ENCODE measurements at regions not wholly inside any gene's neighbourhood (a gene's known extent, or its start where the extent isn't known, plus 50 kb on each side); places are given as distances from the start of the nearest gene placed in this dataset.
"Not testable (repeated sequence)": the region's sequence is repeated elsewhere in the genome, so short reads cannot be mapped to it uniquely, and the experiment has no call there.

- DNase-seq, result not testable (repeated sequence)
Observed at GRCh38 chr5:93213111-93213794, 367.8 kb downstream of the NR2F1-AS1 start.

GRCh38 chr5:93209476-93209875, 371.5 kb downstream of the NR2F1-AS1 start:
- DNase-seq, result no peak

GRCh38 chr5:93208141-93208751, 372.8 kb downstream of the NR2F1-AS1 start:
- no peak for DNase-seq

GRCh38 chr5:93206203-93206602, 374.8 kb downstream of the NR2F1-AS1 start:
- no peak for DNase-seq

- no peak for DNase-seq
Observed at GRCh38 chr5:93201061-93201460, 380.0 kb downstream of the NR2F1-AS1 start.

- DNase-seq, result no peak
Observed at GRCh38 chr5:93196986-93197385, 384.0 kb downstream of the NR2F1-AS1 start.

- no peak for DNase-seq
Observed at GRCh38 chr5:93193431-93194347, 387.3 kb downstream of the NR2F1-AS1 start.

- no peak for DNase-seq
Observed at GRCh38 chr5:93192683-93193082, 388.3 kb downstream of the NR2F1-AS1 start.

- no peak for DNase-seq
Observed at GRCh38 chr5:93192087-93192486, 388.9 kb downstream of the NR2F1-AS1 start.

GRCh38 chr5:93191035-93191817, 389.8 kb downstream of the NR2F1-AS1 start:
- no peak for DNase-seq

GRCh38 chr5:93189707-93190120, 391.3 kb downstream of the NR2F1-AS1 start:
- no peak for DNase-seq

- DNase-seq, result no peak
Observed at GRCh38 chr5:93188876-93189485, 392.0 kb downstream of the NR2F1-AS1 start.

GRCh38 chr5:93186076-93186682, 394.8 kb downstream of the NR2F1-AS1 start:
- no peak for DNase-seq

- DNase-seq, result no peak
Observed at GRCh38 chr5:93184041-93184440, 397.0 kb downstream of the NR2F1-AS1 start.

GRCh38 chr5:93179466-93179865, 401.6 kb downstream of the NR2F1-AS1 start:
- no peak for DNase-seq

GRCh38 chr5:93174930-93175329, 406.1 kb downstream of the NR2F1-AS1 start:
- DNase-seq, result no peak

- DNase-seq, result no peak
Observed at GRCh38 chr5:93165559-93165958, 415.5 kb downstream of the NR2F1-AS1 start.

GRCh38 chr5:93164690-93165089, 416.3 kb downstream of the NR2F1-AS1 start:
- DNase-seq, result no peak

GRCh38 chr5:93163010-93163663, 417.9 kb downstream of the NR2F1-AS1 start:
- DNase-seq, result no peak

- no peak for DNase-seq
Observed at GRCh38 chr5:93161661-93162654, 419.1 kb downstream of the NR2F1-AS1 start.
